ENCODE measurements at regions not wholly inside any gene's neighbourhood (a gene's known extent, or its start where the extent isn't known, plus 50 kb on each side); places are given as distances from the start of the nearest gene placed in this dataset.

DNA sequence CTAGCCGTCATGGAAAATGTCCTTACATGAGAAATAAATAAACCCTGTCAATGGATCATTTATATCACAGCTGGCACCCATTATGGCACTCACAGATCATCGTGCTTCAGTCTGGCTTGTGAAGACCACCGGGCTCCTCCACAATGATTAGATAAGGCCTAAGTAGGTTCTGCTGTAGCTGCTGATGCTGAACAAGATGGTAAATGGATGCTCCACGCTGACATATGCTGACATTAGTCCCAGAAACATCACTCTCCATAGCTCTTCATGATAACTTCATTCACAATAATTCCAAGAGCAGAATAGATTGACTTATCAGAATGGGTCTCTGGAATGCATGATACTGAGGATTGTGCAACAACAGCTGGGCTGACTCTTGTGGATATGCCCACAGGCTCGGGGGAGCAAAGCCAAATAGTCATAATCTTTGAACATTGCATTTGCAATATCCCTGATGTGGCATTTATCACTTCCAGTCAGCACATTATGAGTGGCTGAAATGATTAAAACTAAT, 63.8 kb upstream of the RXFP2 start:
- no peak for DNase-seq (ENCODE audit: low read depth in 2 of 3, low spot score in 1 of 3)

DNA sequence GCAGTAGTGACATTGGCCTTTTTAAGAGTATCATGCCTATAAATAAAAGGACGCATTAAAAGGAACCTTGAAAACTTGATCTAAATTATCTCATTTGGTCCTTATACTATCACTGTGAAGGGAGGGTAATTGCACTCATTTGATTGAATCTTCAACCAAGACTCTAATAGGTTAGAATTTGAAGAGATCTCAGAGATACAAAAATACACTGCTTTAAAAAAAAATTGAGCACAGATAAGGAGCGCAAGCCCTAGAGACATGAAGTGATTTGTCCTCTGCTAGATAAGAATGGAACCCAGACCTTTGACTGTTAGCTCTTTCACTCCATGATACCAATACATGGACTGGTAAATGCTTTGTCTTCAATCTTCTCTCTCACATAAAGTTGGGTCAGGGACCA, 58.2 kb upstream of the RXFP2 start:
- no peak for DNase-seq (ENCODE audit: low read depth in 2 of 3, low spot score in 1 of 3)

DNA sequence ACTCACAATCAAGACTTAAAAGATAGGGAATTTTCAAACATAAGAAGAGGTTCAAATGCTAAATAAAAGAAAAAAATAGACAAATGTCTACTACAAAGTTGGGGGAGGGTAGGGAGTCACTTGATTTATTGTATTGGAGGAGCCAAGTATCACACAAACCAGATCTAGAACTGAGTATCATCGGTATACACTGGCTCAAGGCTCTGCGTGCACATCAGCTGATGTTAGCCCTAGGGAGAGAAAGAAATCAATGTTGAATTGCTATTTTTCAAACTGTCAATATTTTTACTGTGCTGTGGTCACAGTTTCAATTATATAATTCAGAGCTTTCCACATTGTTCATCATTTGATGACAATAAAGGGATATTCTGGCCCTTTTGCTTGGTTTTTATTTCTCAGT, 54.9 kb upstream of the RXFP2 start:
- no peak for DNase-seq (ENCODE audit: low read depth in 2 of 3, low spot score in 1 of 3)

DNA sequence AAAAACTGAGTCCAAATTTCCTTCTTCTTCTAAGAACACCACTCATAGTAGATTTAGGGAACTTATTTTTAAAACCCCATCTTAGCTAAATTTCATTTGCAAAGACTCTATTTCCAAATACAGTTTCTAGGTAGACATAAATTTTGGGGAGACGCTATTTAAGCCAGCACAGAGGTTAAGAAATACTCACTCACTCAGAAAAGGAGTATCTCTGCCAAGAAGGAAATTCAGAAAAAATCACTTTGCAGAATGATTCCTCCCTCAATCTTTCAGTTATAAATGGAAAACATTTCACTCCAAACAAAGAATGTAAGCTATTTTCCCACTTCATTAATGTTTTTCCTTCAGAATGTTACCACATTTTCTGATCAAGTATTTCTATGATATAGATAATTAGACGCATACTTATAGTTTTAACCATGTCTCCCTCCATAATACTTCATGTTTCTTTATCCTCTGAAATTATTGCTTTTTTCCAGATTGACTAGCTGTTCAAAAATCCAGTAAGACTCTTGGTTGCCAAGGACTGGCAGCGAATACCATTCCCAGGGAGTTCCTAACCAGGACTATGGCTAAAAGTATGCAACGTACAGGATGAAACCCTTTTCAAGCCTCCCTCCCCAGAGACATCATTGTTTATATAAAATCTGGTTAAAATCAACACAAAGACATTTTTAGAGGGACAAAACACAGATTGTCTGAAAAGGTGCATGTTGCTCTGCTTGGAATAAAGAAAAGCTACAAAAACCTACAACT, 52.5 kb upstream of the RXFP2 start:
- no peak for DNase-seq (ENCODE audit: low read depth in 2 of 3, low spot score in 1 of 3)

Measured in stimulated activated CD4-positive, alpha-beta T cell treated with anti-CD3 and anti-CD28 coated beads, Interleukin-12 subunit alpha, Interleukin-12 subunit beta, amount 100 ng/mL, for 48 hours (primary cell).